Muscle of leg (tissue), 3 donors: ENCODE measurements at regions not wholly inside any gene's neighbourhood (a gene's known extent, or its start where the extent isn't known, plus 50 kb on each side); places are given as distances from the start of the nearest gene placed in this dataset.
A peak's percentile ranks its signal among the peaks of the same experiment; 100 is the strongest.

Experiments
- DNase-seq: peaks from one replicate; pipeline ENCODE4 v3.0.0; 2013
- H3K27ac ChIP-seq: one replicate; pipeline ENCODE4 v1.5.1; 2013; ENCODE audit warnings: mild to moderate bottlenecking, low read length, control low read depth
- H3K27me3 ChIP-seq: one replicate; pipeline ENCODE4 v1.6.1; 2013; ENCODE audit warnings: low read length; ENCODE audit not compliant: control insufficient read depth, insufficient read depth
- H3K36me3 ChIP-seq: one replicate; pipeline ENCODE4 v1.6.1; 2013; ENCODE audit warnings: low read length; ENCODE audit not compliant: control insufficient read depth, insufficient read depth
- H3K4me1 ChIP-seq: one replicate; pipeline ENCODE4 v1.6.1; 2013; ENCODE audit warnings: low read length; ENCODE audit not compliant: control insufficient read depth, insufficient read depth
- H3K4me3 ChIP-seq: one replicate; pipeline ENCODE4 v1.5.1; 2013; ENCODE audit warnings: low read length, control low read depth
- H3K9me3 ChIP-seq: replicated peaks from 2 replicates; pipeline ENCODE4 v1.6.1; 2013; ENCODE audit warnings: low read depth, low read length; ENCODE audit not compliant: control insufficient read depth
- WGBS: methylation state at CpG from one replicate; pipeline ENCODE4 v1.1.5; 2013; ENCODE audit warnings: missing lambda C conversion rate; ENCODE audit not compliant: insufficient coverage; 5-methylcytosine and 5-hydroxymethylcytosine counted together

DNA sequence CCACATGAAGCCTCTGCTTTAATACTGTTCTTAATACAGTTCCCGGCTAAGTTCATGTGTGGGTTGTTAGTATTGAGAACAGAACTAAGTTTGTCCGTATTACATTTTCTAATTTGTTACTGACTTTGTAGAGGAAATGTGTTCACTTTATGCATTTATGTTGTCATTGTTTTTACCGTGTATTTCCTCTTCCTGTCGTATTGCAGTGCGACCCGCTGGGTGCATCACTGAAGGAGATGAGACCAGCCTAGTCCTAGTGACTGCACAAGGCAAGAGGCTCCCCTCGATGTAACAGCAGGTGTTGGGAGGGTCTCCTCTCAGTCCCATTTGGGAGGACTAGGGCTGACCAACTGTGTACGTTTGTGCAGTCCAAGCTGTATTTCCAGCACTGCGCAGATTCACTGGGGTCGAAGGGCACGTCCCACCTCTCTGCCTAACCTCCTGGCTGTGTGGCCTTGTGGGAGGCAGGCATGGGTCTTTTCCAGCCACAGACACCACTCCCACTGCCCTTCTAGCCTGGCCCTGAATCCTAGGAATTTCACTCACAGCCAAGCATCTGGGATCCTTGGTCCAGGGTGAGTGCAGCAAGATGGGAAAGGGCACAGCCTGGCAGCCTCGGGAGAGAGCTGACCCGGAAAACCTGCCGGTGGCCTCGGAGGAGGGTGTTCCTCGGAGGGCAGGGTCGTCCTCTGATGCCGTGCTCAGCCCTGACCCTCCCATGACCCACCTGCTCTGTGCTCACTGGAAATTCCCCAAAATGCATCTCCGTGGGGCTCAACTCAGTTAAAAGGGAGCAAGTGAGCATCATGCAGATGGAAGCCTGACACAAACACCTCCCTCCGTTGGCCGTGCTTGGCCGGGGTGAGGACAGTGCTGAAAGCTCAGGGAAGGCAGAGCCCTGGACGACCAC, 63.9 kb upstream of the FAM20C start:
- 82% methylated on average over 10 of the region's 23 CpGs for WGBS
- Histone ChIP-seq H3K4me3 (no peak overlapping the region), H3K27me3 (no peaks in the 10 kb centered on the region), H3K36me3 (no peaks in the 10 kb centered on the region), H3K4me1 (peaks cover 51% of the 10 kb centered on the region), H3K27ac (no peak overlapping the region), H3K9me3 (no peaks in the 10 kb centered on the region)
- DNase-seq = no peak

DNA sequence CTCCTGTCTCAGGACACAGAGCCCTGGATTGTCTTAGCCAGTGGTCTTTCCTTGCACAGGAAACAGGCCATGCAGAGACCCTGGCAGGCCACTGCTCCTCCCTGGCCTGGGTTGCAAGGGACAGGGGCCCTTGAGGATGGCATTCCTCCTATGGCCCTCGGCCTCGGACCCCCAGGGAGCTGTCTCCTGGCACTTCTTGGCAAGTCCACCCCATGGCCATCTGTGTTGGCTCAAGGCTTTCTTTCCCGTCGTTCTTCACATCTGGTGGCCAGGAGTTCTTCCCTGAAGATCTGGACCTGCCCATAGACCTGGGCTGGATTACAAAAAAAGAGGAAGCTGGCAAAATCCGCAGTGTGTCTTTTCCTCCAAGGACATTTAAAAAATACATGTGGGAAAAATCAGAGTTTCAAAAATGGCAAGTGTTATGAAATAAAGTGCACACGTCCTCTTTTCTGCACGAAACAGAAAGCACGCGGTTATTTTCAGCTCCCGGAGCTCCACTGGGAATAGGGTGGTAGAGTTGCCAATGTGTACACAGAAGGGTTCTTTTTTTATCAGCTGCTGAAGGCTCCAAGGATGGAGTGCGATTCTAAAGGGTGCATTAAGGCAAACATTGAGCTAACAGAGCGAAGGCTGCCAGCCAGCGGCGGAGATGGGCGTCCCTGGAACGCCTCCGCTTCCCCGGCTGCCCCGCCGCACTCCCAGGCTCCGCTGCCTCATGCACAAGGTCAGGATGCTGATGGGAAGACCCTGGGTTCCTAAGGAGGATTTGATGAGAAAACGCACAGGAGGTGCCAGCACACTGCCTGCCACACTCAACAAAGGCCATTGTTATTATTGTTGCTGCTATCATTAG, 62.8 kb upstream of the FAM20C start:
- Histone ChIP-seq H3K4me3 (no peak overlapping the region), H3K4me1 (peaks cover 45% of the 10 kb centered on the region), H3K27ac (no peak overlapping the region), H3K36me3 (no peaks in the 10 kb centered on the region), H3K27me3 (no peaks in the 10 kb centered on the region), H3K9me3 (no peaks in the 10 kb centered on the region)
- peak; percentile 67 for DNase-seq
- 60% methylated on average over 16 of the region's 22 CpGs for WGBS

GRCh38 chr7:130222-130572, 62.2 kb upstream of the FAM20C start:
- H3K27ac ChIP-seq = no peak overlapping the region
- H3K4me3 ChIP-seq = no peak overlapping the region
- H3K27me3 ChIP-seq = no peaks in the 10 kb centered on the region
- 72% methylated on average over 5 of the region's 7 CpGs for WGBS
- H3K36me3 ChIP-seq = no peaks in the 10 kb centered on the region
- DNase-seq = no peak
- peaks cover 39% of the 10 kb centered on the region for H3K4me1 ChIP-seq
- H3K9me3 ChIP-seq = no peaks in the 10 kb centered on the region

DNA sequence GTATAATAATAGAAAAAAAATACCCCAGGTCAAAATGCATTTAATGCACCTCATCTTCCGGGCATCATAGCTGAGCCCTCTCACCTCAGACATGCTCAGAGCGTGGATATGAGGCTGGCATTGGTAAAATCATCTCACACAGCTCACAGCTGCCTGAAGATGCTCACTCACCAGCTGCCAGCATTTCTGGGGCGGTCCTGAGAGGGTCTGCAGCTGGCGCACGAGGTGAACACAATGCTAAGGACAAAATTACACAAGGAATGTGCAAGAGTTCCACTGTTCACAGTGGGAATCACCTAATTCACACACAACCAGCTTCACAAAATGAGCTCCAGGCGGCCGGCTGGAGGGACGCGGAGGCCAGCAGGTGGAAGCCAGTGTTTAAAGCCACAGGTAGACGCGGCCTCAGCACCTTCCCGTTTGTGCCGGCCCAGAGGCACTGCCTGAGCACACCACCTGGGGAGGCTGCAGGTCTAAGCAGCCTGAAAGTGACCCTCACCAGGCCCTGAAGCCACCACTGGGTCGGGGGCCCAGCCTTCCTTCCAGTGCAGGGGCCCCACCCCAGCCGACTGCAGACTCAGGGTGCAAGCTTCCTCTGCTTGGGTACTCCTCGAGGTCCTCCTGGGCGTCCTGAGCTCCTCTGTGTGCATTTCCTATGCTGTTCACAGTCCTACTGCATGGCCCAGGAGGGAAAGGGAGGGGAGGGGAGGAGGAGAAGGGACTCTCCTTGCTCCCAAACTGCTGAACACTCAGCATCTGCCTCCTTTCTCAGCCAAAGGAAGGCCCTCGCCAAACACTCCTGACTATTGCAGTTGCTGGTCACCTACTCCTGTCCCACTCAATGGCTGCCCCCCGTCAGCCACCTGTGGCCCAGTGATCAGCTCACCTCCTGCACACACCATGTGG, 61.2 kb upstream of the FAM20C start:
- no peaks in the 10 kb centered on the region for H3K27me3 ChIP-seq
- peaks cover 38% of the 10 kb centered on the region for H3K4me1 ChIP-seq
- H3K4me3 ChIP-seq = no peak overlapping the region
- no peaks in the 10 kb centered on the region for H3K36me3 ChIP-seq
- WGBS = 66% methylated on average over 16 of the region's 19 CpGs
- H3K27ac ChIP-seq = peak overlapping the region; percentile 82
- H3K9me3 ChIP-seq = no peaks in the 10 kb centered on the region
- DNase-seq = no peak

DNA sequence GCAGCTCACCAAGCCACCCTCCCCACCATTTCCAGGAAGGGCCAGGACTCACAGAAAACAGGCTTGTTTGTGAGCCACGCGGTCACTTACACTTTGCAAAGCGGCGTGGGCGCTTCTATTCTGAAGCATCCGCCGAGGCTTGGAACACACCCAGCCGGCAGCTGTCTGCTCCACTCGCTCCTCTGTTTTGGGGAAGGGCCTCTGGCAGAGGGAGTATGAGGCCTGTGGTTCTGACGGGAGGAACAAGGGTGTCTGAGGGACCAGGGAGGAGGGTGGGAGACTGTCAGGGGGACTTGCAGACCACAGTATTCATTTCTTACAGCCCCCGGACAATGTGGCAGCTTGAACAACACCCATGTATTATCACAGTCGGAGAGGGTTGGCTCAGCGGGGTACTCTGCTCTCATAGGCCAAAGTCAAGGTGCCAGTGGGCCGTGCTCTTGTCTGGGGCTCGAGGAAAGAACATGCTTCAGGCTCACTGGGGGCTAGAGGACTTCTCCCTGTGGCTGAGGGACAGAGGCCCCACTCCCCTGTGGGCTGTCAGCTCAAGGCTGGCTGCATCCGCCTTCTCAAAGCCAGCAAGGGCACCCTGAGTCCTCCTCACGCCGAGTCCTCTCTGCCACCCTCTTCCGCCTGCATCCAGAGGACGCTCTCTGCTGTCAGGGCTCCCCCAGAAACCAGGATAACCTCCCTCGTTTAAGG, 60.4 kb upstream of the FAM20C start:
- peak; percentile 93 for DNase-seq
- Histone ChIP-seq H3K36me3 (no peaks in the 10 kb centered on the region), H3K4me3 (no peak overlapping the region), H3K27ac (peak overlapping the region; percentile 82), H3K4me1 (peaks cover 38% of the 10 kb centered on the region), H3K27me3 (no peaks in the 10 kb centered on the region), H3K9me3 (no peaks in the 10 kb centered on the region)
- 42% methylated on average over 14 of the region's 21 CpGs for WGBS

DNA sequence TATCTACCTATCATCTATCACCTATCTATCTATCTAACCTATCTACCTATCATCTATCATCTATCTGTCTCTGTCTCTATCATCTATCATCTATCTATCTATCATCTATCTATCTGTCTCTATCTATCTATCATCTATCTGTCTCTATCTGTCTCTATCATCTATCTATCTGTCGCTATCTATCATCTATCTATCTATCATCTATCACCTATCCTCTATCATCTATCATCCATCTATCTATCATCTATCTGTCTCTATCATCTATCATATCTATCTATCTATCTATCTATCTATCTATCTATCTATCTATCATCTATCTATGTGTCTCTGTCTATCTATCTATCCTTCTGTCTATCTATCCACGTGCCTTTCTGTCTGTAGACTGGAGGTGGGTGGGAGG, 59.5 kb upstream of the FAM20C start:
- peaks cover 38% of the 10 kb centered on the region for H3K4me1 ChIP-seq
- no peak for DNase-seq
- H3K9me3 ChIP-seq = no peaks in the 10 kb centered on the region
- no peak overlapping the region for H3K4me3 ChIP-seq
- no CpG with 5 or more reads among the region's 2 CpGs for WGBS
- no peaks in the 10 kb centered on the region for H3K36me3 ChIP-seq
- no peak overlapping the region for H3K27ac ChIP-seq
- no peaks in the 10 kb centered on the region for H3K27me3 ChIP-seq

GRCh38 chr7:133470-133869, 58.9 kb upstream of the FAM20C start:
- H3K27me3 ChIP-seq = no peaks in the 10 kb centered on the region
- H3K4me1 ChIP-seq = peaks cover 35% of the 10 kb centered on the region
- H3K36me3 ChIP-seq = no peaks in the 10 kb centered on the region
- 67% methylated on average over 1 of the region's 11 CpGs for WGBS
- no peak overlapping the region for H3K4me3 ChIP-seq
- H3K27ac ChIP-seq = no peak overlapping the region
- H3K9me3 ChIP-seq = no peaks in the 10 kb centered on the region
- no peak for DNase-seq

- no peaks in the 10 kb centered on the region for H3K36me3 ChIP-seq
- H3K4me3 ChIP-seq = no peak overlapping the region
- WGBS = 79% methylated on average over 12 of the region's 15 CpGs
Observed at GRCh38 chr7:134029-134428, 58.3 kb upstream of the FAM20C start.

DNA sequence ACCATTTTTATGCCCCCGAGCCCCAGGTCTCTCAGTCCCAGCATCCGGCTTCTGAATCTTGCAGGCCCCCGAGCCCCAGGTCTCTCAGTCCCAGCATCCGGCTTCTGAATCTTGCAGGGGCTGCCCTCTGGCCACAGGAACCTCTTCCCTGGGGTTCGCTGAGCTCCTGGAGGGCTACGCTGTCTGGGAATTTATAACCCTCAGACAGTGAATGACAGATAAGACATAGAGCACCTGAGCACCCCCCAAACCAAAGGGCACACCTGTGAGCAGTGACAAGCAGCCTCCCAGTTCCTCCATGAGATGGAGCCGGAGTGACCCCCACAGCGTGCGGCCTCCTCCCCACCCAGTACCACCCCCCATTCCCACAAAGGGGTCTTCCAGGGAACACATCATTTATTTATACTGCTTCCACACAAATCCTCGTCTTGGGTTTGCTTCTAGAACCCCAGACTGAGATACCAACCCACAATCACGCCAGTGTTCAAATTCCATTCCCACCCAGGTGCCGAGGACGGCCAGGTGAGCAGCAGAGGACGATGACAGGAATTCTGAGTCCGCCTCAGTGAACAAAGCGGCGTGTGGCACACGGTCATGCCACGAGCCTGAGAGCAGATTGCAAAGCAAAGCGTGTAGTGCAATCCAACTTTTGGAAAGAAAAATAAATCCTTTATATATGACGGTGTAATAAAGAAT, 57.7 kb upstream of the FAM20C start:
- no peaks in the 10 kb centered on the region for H3K36me3 ChIP-seq

More at GRCh38 chr7:134029-134428, 58.3 kb upstream of the FAM20C start:
- no peaks in the 10 kb centered on the region for H3K9me3 ChIP-seq
- no peak for DNase-seq
- no peak overlapping the region for H3K27ac ChIP-seq
- peaks cover 32% of the 10 kb centered on the region for H3K4me1 ChIP-seq
- H3K27me3 ChIP-seq = no peaks in the 10 kb centered on the region

More for the DNA sequence above, 57.7 kb upstream of the FAM20C start:
- no peak for DNase-seq
- Histone ChIP-seq H3K27me3 (no peaks in the 10 kb centered on the region), H3K27ac (no peak overlapping the region), H3K4me3 (no peak overlapping the region), H3K4me1 (peaks cover 29% of the 10 kb centered on the region), H3K9me3 (no peaks in the 10 kb centered on the region)
- WGBS = 90% methylated on average over 17 of the region's 21 CpGs
